ENCODE measurements at regions not wholly inside any gene's neighbourhood (a gene's known extent, or its start where the extent isn't known, plus 50 kb on each side); places are given as distances from the start of the nearest gene placed in this dataset.

GRCh38 chr7:126185959-126186580 lies 1066.7 kb downstream of the GRM8 start:
- Histone ChIP-seq H3K4me2 (ENCODE audit: low read depth, low read length, poor library complexity, severe bottlenecking) (no peak overlapping the region), H3F3A (ENCODE audit: insufficient read depth) (no peaks in the 10 kb centered on the region), H3K9ac (ENCODE audit: low read length) (no peak overlapping the region), H3K27ac (ENCODE audit: low read depth, low read length) (no peak overlapping the region), H3K27me3 (ENCODE audit: low read length) (no peaks in the 10 kb centered on the region), H3K9me2 (replicated peaks; ENCODE audit: insufficient read depth, low read length) (no peaks in the 10 kb centered on the region), H3K36me3 (ENCODE audit: low read length) (no peaks in the 10 kb centered on the region), H3K9me3 (ENCODE audit: insufficient read depth, low read length) (no peaks in the 10 kb centered on the region), H2AFZ (ENCODE audit: low read depth, low read length, severe bottlenecking) (no peak overlapping the region), H3K79me2 (ENCODE audit: insufficient read depth, low read length) (no peaks in the 10 kb centered on the region), H4K20me1 (ENCODE audit: low read depth, low read length) (no peaks in the 10 kb centered on the region), H3K4me3 (ENCODE audit: insufficient read depth, low read length, poor library complexity, severe bottlenecking) (no peak overlapping the region)
- TF ChIP-seq EZH2phosphoT487 (conservative IDR thresholded peaks at IDR 0.05; ENCODE audit: low read length) (no peak), CTCF (IDR thresholded peaks at IDR 0.05; ENCODE audit: insufficient read depth, low read length, poor library complexity, severe bottlenecking) (no peak)

- TF ChIP-seq EZH2phosphoT487 (conservative IDR thresholded peaks at IDR 0.05; ENCODE audit: low read length) (no peak), CTCF (IDR thresholded peaks at IDR 0.05; ENCODE audit: insufficient read depth, low read length, poor library complexity, severe bottlenecking) (no peak)
- Histone ChIP-seq H3K4me2 (ENCODE audit: low read depth, low read length, poor library complexity, severe bottlenecking) (no peak overlapping the region), H2AFZ (ENCODE audit: low read depth, low read length, severe bottlenecking) (no peak overlapping the region)
These were observed 1072.8 kb downstream of the GRM8 start for GRCh38 chr7:126179916-126180315.

GRCh38 chr7:126178865-126179264 lies 1073.9 kb downstream of the GRM8 start:
- Histone ChIP-seq H3F3A (ENCODE audit: insufficient read depth) (no peaks in the 10 kb centered on the region), H3K4me3 (ENCODE audit: insufficient read depth, low read length, poor library complexity, severe bottlenecking) (no peak overlapping the region), H3K9me3 (ENCODE audit: insufficient read depth, low read length) (no peaks in the 10 kb centered on the region), H4K20me1 (ENCODE audit: low read depth, low read length) (no peaks in the 10 kb centered on the region), H3K27ac (ENCODE audit: low read depth, low read length) (no peak overlapping the region), H3K9me2 (replicated peaks; ENCODE audit: insufficient read depth, low read length) (no peaks in the 10 kb centered on the region), H3K9ac (ENCODE audit: low read length) (no peak overlapping the region), H3K79me2 (ENCODE audit: insufficient read depth, low read length) (no peaks in the 10 kb centered on the region), H3K4me2 (ENCODE audit: low read depth, low read length, poor library complexity, severe bottlenecking) (no peak overlapping the region), H2AFZ (ENCODE audit: low read depth, low read length, severe bottlenecking) (no peak overlapping the region), H3K27me3 (ENCODE audit: low read length) (no peaks in the 10 kb centered on the region), H3K36me3 (ENCODE audit: low read length) (no peaks in the 10 kb centered on the region)
- no peak for TF ChIP-seq CTCF (IDR thresholded peaks at IDR 0.05; ENCODE audit: insufficient read depth, low read length, poor library complexity, severe bottlenecking)
- no peak for TF ChIP-seq EZH2phosphoT487 (conservative IDR thresholded peaks at IDR 0.05; ENCODE audit: low read length)

More at GRCh38 chr7:126179916-126180315, 1072.8 kb downstream of the GRM8 start:
- H3K9me3 ChIP-seq (ENCODE audit: insufficient read depth, low read length): no peaks in the 10 kb centered on the region
- no peaks in the 10 kb centered on the region for H3F3A ChIP-seq (ENCODE audit: insufficient read depth)
- H3K9ac ChIP-seq (ENCODE audit: low read length): no peak overlapping the region
- no peaks in the 10 kb centered on the region for H3K9me2 ChIP-seq (replicated peaks; ENCODE audit: insufficient read depth, low read length)
- no peaks in the 10 kb centered on the region for H3K79me2 ChIP-seq (ENCODE audit: insufficient read depth, low read length)
- no peaks in the 10 kb centered on the region for H3K36me3 ChIP-seq (ENCODE audit: low read length)
- H3K27me3 ChIP-seq (ENCODE audit: low read length): no peaks in the 10 kb centered on the region
- no peaks in the 10 kb centered on the region for H4K20me1 ChIP-seq (ENCODE audit: low read depth, low read length)
- no peak overlapping the region for H3K27ac ChIP-seq (ENCODE audit: low read depth, low read length)
- no peak overlapping the region for H3K4me3 ChIP-seq (ENCODE audit: insufficient read depth, low read length, poor library complexity, severe bottlenecking)
